ENCODE measurements at regions not wholly inside any gene's neighbourhood (a gene's known extent, or its start where the extent isn't known, plus 50 kb on each side); places are given as distances from the start of the nearest gene placed in this dataset.

- peak; percentile 70; the same call in 1 of the 2 replicates for TF ChIP-seq YY1 (IDR thresholded peaks at IDR 0.05; ENCODE audit: low read depth, low read length)
- TF ChIP-seq HDAC2 (IDR thresholded peaks at IDR 0.05; ENCODE audit: borderline replicate concordance in 1 of 2, low read depth in 2 of 2, low read length in 2 of 2), result no peak
- TF ChIP-seq CEBPB (IDR thresholded peaks at IDR 0.05; ENCODE audit: low read depth, low read length), result no peak
- TF ChIP-seq MAX (IDR thresholded peaks at IDR 0.05), result no peak
These were observed 144.6 kb downstream of the CETN3 start (continued) for GRCh38 chr5:90264689-90265544.
